ENCODE measurements at regions not wholly inside any gene's neighbourhood (a gene's known extent, or its start where the extent isn't known, plus 50 kb on each side); places are given as distances from the start of the nearest gene placed in this dataset.

DNA sequence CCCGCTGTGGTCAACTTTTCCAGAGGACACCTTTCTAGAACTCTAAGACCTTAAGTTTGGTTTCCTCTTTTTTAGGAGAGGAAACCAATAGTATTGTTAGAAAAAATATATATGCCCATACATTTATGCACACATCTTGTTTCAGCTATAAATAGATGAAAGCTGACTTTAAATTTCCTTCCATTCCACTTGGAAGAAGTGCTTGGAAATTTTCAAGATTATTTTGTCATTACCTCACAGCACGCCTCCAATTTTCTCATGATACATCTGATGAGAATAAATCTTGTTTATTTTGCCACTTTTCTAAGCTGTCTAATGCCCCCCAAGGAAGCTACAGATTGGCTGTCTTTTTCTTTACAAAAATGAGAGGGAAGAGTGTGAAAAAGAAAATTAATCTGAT, 65.8 kb downstream of the NIBAN1 start:
- ChIA-PET CTCF (no interaction called here), POLR2A (no interaction called here)
- no peak overlapping the region for H3K4me3 Mint-ChIP-seq
- TF ChIP-seq TCF7 (CRISPR knock-in tag; IDR thresholded peaks at IDR 0.05; ENCODE audit: low read depth), result no peak
- TF ChIP-seq, protein P1, sequence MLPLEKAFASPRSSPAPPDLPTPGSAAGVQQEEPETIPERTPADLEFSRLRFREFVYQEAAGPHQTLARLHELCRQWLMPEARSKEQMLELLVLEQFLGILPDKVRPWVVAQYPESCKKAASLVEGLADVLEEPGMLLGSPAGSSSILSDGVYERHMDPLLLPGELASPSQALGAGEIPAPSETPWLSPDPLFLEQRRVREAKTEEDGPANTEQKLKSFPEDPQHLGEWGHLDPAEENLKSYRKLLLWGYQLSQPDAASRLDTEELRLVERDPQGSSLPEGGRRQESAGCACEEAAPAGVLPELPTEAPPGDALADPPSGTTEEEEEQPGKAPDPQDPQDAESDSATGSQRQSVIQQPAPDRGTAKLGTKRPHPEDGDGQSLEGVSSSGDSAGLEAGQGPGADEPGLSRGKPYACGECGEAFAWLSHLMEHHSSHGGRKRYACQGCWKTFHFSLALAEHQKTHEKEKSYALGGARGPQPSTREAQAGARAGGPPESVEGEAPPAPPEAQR (CRISPR knock-in tag; IDR thresholded peaks at IDR 0.05), result no peak
- TF ChIP-seq NR3C1 (CRISPR knock-in tag; conservative IDR thresholded peaks at IDR 0.05; ENCODE audit: low read depth), result no peak
- TF ChIP-seq CTCF (IDR thresholded peaks at IDR 0.05), result no peak
- TF ChIP-seq USF2 (CRISPR knock-in tag; IDR thresholded peaks at IDR 0.05), result no peak
- ATAC-seq (no peak), DNase-seq (ENCODE audit: low spot score) (no peak)
- H3K27me3 Mint-ChIP-seq (ENCODE audit: low read depth), result no peaks in the 10 kb centered on the region
- no peaks in the 10 kb centered on the region for H3K4me1 Mint-ChIP-seq
- H3K27ac Mint-ChIP-seq, result no peak overlapping the region
- no peaks in the 10 kb centered on the region for H3K36me3 Mint-ChIP-seq
- no peaks in the 10 kb centered on the region for H3K9me3 Mint-ChIP-seq

GRCh38 chr1:184907500-184907899, 66.8 kb downstream of the NIBAN1 start:
- no peaks in the 10 kb centered on the region for H3K36me3 Mint-ChIP-seq
- DNase-seq (ENCODE audit: low spot score), result no peak
- ChIA-PET CTCF (no interaction called here), POLR2A (no interaction called here)
- H3K4me1 Mint-ChIP-seq, result peaks cover under 1% of the 10 kb centered on the region; the same call in 1 of the 2 replicates
- no peak overlapping the region for H3K27ac Mint-ChIP-seq
- TF ChIP-seq, protein P2, sequence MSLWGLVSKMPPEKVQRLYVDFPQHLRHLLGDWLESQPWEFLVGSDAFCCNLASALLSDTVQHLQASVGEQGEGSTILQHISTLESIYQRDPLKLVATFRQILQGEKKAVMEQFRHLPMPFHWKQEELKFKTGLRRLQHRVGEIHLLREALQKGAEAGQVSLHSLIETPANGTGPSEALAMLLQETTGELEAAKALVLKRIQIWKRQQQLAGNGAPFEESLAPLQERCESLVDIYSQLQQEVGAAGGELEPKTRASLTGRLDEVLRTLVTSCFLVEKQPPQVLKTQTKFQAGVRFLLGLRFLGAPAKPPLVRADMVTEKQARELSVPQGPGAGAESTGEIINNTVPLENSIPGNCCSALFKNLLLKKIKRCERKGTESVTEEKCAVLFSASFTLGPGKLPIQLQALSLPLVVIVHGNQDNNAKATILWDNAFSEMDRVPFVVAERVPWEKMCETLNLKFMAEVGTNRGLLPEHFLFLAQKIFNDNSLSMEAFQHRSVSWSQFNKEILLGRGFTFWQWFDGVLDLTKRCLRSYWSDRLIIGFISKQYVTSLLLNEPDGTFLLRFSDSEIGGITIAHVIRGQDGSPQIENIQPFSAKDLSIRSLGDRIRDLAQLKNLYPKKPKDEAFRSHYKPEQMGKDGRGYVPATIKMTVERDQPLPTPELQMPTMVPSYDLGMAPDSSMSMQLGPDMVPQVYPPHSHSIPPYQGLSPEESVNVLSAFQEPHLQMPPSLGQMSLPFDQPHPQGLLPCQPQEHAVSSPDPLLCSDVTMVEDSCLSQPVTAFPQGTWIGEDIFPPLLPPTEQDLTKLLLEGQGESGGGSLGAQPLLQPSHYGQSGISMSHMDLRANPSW (CRISPR knock-in tag; conservative IDR thresholded peaks at IDR 0.05; ENCODE audit: low read depth), result no peak
- TF ChIP-seq TP53 (CRISPR knock-in tag; IDR thresholded peaks at IDR 0.05) (no peak), ZNF423 (CRISPR knock-in tag; IDR thresholded peaks at IDR 0.05) (no peak), ATF1 (CRISPR knock-in tag; IDR thresholded peaks at IDR 0.05) (no peak), USF2 (CRISPR knock-in tag; IDR thresholded peaks at IDR 0.05) (no peak), TEAD1 (CRISPR knock-in tag; IDR thresholded peaks at IDR 0.05) (no peak), SMAD4 (CRISPR knock-in tag; IDR thresholded peaks at IDR 0.05) (no peak), PRDM15 (CRISPR knock-in tag; IDR thresholded peaks at IDR 0.05) (no peak), FOXP1 (CRISPR knock-in tag; IDR thresholded peaks at IDR 0.05; ENCODE audit: borderline replicate concordance) (no peak), CREB1 (CRISPR knock-in tag; IDR thresholded peaks at IDR 0.05) (no peak), ZNF232 (CRISPR knock-in tag; IDR thresholded peaks at IDR 0.05) (no peak)
- TF ChIP-seq, protein P3, sequence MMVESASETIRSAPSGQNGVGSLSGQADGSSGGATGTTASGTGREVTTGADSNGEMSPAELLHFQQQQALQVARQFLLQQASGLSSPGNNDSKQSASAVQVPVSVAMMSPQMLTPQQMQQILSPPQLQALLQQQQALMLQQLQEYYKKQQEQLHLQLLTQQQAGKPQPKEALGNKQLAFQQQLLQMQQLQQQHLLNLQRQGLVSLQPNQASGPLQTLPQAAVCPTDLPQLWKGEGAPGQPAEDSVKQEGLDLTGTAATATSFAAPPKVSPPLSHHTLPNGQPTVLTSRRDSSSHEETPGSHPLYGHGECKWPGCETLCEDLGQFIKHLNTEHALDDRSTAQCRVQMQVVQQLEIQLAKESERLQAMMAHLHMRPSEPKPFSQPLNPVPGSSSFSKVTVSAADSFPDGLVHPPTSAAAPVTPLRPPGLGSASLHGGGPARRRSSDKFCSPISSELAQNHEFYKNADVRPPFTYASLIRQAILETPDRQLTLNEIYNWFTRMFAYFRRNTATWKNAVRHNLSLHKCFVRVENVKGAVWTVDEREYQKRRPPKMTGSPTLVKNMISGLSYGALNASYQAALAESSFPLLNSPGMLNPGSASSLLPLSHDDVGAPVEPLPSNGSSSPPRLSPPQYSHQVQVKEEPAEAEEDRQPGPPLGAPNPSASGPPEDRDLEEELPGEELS (CRISPR knock-in tag; IDR thresholded peaks at IDR 0.05), result no peak
- H3K4me3 Mint-ChIP-seq, result no peak overlapping the region
- no peaks in the 10 kb centered on the region for H3K9me3 Mint-ChIP-seq
- H3K27me3 Mint-ChIP-seq (ENCODE audit: low read depth), result no peaks in the 10 kb centered on the region
- no peak for ATAC-seq

All from WTC11 (cell line).